ENCODE measurements at regions not wholly inside any gene's neighbourhood (a gene's known extent, or its start where the extent isn't known, plus 50 kb on each side); places are given as distances from the start of the nearest gene placed in this dataset.
"Not testable (repeated sequence)": the region's sequence is repeated elsewhere in the genome, so short reads cannot be mapped to it uniquely, and the experiment has no call there.

GRCh38 chr9:87781331-87781730 lies 55.4 kb downstream of the CTSL start:
- no peak for DNase-seq (ENCODE audit: low spot score)

DNA sequence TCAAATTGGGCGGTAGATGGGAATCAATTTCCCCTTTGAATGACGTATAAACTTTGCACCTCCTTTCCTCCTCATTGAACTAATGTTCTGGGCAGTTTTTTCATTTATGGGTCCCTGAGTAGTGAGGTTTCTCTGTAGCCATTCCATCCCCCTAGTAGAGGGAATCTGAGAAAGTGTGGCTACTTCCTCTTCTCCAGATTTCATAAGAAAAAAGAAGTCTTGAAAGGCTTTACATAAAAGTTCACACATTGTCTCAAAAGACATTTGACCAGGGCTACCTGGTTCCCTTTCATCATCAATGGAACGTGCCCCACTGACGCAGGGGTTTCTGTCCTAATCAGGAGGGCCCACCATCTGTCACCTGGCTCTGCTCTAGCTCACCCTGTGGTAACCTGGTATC lies 57.3 kb downstream of the CTSL start:
- DNase-seq (ENCODE audit: low spot score), result no peak

GRCh38 chr9:87785315-87785970 lies 59.5 kb downstream of the CTSL start:
- DNase-seq (ENCODE audit: low spot score), result not testable (repeated sequence)

DNA sequence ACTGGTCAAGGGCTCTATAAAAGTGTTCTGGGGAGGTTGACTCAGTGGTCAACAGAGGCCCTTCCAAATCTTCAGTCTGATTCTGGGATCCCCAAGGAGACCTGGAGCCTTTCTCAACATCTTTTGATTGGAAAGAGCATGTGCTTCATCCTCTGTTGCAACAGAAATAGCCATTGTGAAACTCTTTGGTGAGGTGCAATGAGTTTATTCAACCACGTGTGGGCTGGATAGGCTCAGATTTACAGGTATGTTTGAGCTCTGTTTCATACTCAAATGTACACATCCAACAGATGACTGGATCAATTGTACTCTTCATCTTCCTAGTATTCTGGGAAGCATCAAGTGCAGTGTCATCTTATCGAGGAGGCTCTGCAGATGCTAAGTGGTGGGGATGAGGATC lies 60.5 kb downstream of the CTSL start:
- no peak for DNase-seq (ENCODE audit: low spot score)

- DNase-seq (ENCODE audit: low spot score), result no peak
Observed at GRCh38 chr9:87786876-87787275, 61.0 kb downstream of the CTSL start.

- DNase-seq (ENCODE audit: low spot score), result peak; percentile 33
Observed at GRCh38 chr9:87787735-87788134, 61.8 kb downstream of the CTSL start.

GRCh38 chr9:87792831-87793288 lies 66.9 kb downstream of the CTSL start:
- peak; percentile 28 for DNase-seq (ENCODE audit: low spot score)

GRCh38 chr9:87793292-87793691 lies 67.4 kb downstream of the CTSL start:
- DNase-seq (ENCODE audit: low spot score), result no peak

GRCh38 chr9:87795178-87795577 lies 69.3 kb downstream of the CTSL start:
- DNase-seq (ENCODE audit: low spot score), result no peak

GRCh38 chr9:87796196-87796595 lies 70.3 kb downstream of the CTSL start:
- DNase-seq (ENCODE audit: low spot score), result no peak

DNA sequence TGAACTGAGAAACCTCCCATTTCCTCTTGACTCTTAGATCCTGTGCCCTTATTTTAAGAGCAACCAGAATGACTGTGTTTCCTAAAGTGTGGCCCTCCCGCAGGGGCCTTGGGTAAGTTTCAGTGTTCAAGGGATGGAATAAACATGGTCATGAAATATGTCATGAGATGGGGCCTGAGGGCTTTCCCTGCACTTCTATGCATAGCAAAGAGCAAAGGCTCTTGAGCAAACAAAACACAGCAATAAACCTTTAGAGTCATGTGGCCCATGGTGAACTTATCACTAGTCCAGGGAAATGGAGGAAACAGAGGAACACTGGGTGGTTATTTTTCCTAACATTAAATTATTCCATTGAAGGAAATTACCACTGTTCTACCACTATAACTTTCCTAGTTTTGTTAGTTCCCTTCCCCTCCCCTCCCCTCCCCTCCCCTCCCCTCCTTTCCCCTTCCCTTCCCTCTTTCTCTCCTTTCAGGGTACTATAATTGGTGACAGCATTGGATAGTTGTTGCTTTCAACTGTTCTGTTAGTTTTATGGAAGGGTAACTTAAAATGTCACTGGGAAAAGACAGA lies 72.4 kb downstream of the CTSL start:
- DNase-seq (ENCODE audit: low spot score), result no peak

DNA sequence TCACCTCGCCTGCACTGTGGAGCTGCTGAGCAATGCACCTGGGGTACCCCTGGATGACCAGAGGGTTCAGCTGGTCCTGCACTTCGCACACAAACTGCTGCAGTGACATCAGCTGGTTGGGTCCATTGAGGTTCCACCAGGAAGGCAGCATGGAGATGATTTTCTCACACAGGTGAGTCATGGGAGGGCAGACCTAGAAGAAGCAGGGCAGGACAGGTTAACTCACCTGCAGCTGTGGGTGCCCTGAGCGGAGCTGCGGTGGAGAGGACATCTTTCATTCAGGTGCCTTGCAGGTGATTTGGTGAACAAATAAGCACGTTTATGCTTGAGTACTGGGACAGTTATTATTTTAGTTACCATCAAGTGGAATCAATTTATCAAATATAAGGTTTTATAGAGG lies 73.6 kb downstream of the CTSL start:
- DNase-seq (ENCODE audit: low spot score), result no peak

- no peak for DNase-seq (ENCODE audit: low spot score)
Observed at GRCh38 chr9:87800456-87800855, 74.5 kb downstream of the CTSL start.

DNA sequence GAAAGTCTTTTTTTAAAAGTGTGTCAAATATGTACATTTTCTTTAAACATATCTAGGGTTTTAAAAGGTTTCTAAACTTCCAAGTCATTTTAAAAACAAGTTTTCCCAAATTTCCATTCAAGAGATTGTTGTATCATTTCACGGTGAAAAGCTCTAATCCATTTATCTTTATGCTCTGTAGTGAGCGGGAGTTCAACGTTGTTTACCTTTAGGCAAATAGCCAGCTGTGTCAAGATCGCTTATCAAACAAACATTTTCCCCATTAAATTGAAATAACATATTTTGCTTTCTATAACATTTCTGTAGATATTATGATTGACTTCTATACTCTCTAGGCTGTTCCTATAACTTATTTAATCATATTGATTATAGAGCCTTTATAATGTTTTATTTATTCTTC lies 75.1 kb downstream of the CTSL start:
- DNase-seq (ENCODE audit: low spot score), result no peak

DNA sequence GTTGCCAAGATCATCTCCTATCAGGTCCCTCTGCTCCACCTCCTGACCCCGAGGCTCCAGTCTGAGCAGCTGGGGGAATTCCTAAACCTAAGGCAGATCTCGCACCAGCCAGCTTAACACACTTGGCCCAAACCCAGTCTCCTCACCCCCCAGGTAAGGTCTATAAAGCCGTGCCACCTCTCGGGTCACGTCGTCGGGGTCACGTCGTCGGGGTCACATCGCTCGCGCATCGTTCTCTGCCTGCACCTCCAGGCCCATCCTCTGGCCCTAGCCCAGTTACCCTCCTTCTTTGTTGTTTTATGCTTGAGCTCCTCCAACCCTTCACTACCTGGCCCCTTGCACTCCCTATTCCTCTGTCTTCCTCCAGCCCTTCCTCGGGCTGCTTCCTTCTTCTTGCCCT lies 77.2 kb downstream of the CTSL start:
- DNase-seq (ENCODE audit: low spot score), result no peak

- DNase-seq (ENCODE audit: low spot score), result no peak
Observed at GRCh38 chr9:87803623-87804345, 77.9 kb downstream of the CTSL start.

GRCh38 chr9:87805259-87805658 lies 77.4 kb upstream of the SPATA31E1 start:
- no peak for DNase-seq (ENCODE audit: low spot score)

GRCh38 chr9:87810008-87810407 lies 72.7 kb upstream of the SPATA31E1 start:
- DNase-seq (ENCODE audit: low spot score), result no peak

GRCh38 chr9:87810679-87811178 lies 71.9 kb upstream of the SPATA31E1 start:
- DNase-seq (ENCODE audit: low spot score), result no peak

DNA sequence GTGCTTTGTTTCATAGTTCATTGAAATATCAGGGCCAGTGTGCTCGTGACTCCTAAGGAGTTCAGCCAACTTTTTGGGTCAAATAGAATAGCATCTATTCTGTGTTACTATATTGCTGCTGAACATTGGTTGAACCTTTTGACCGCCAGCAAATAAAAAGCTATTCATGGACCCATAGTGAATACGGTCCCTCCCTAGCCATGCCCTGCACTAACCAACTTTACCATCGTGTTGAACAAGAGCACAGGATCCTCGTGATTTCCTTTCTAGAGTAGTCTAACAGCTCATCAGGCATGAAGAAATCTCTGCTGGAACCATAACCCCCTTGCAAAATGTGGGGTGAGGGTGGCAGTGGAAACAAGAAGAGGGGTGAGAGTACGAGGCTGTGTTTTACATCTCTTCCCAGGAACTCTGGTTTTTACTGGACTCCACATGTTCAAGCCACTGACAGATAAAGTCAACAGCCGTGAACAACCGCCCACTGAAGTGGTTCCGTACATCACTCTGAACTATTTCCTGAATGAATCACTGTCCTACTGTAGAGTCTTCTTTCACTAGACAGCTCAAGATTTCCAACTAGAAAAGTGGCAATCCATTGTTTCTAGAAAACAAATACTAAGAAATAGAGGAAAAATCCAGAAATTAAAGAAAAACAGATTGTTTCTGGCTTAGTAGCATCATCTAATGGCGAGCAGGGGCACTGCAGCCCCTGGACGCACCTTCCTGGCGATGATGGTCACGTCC lies 70.1 kb upstream of the SPATA31E1 start:
- DNase-seq (ENCODE audit: low spot score), result peak; percentile 63

- no peak for DNase-seq (ENCODE audit: low spot score)
Observed at GRCh38 chr9:87813119-87813463, 69.6 kb upstream of the SPATA31E1 start.

DNA sequence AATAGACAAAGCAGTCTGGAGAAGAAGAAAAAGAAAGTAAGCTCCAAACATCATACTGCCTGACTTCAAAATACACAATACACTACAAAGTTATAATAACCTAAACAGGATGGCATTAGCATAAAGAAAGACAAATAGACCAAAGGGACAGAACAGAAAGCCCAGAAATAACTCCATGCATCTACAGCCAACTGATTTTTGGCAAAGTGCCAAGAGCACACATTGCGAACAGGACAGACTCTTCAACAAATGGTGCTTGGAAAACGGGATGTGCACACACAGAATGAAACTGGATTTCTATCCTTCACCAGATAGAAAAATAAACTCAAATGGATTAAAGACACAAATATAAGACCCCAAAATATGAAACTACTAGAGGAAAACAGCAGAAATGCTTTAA lies 66.6 kb upstream of the SPATA31E1 start:
- no peak for DNase-seq (ENCODE audit: low spot score)

GRCh38 chr9:87818308-87818707 lies 64.4 kb upstream of the SPATA31E1 start:
- DNase-seq (ENCODE audit: low spot score), result no peak

Measured in iPS-NIHi11 (cell line).